ENCODE measurements at regions not wholly inside any gene's neighbourhood (a gene's known extent, or its start where the extent isn't known, plus 50 kb on each side); places are given as distances from the start of the nearest gene placed in this dataset.

DNA sequence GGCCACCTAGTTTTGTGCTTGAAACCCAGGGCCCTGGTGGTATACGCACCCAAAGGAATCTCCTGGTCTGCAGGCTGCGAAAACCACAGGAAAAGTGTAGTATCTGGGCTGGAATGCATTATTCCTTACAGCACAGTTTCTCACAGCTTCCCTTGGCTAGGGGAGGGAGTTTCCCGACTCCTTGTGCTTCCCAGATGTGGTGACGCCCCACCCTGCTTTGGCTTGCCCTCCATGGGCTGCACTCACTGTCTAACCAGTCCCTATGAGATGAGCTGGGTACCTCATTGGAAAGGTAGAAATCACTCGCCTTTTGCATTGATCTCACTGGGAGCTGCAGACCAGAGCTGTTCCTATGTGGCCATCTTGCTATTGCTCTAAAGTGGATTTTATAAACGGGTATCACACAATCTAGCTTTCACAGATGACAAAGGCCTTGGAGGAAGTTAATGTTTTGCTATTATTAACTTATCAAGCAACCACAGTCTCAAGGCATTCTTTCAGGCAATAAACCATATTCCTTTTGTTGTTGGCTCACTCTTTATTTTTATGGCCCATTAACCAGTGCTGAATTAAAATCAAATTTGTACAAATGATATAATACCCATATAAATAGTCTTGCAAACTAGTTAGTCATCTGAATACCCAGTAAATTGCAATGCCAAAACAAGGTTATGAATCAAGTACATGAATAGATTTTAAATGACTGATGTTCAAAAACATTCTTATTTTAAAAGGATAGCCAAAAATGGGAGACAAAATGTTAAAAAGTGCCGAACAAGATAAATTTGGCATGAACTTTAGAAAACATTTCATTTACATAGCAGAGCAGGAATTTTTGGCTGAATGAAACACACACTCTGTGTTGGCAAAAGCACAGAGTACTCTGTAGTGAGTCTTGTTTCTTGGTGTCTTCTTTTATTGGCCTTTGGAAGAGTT is 475.4 kb upstream of the ARGLU1 start:
- no peaks in the 10 kb centered on the region for H3K9me1 ChIP-seq (replicated peaks; ENCODE audit: control insufficient read depth, extremely low read depth, insufficient read depth, low read length)
- no peaks in the 10 kb centered on the region for H3K27me3 ChIP-seq (ENCODE audit: control insufficient read depth in 2 of 2, insufficient read depth in 2 of 2, low read length in 2 of 2)
- H4K20me1 ChIP-seq (replicated peaks; ENCODE audit: control insufficient read depth, extremely low read depth, insufficient read depth, low read length), result no peaks in the 10 kb centered on the region
- no peak overlapping the region for H3K9ac ChIP-seq (replicated peaks; ENCODE audit: extremely low read depth, insufficient read depth, low read length)
- H3K4me3 ChIP-seq (replicated peaks in 1 of 3; ENCODE audit: insufficient read depth in 1 of 3, low read depth in 1 of 3, low read length in 3 of 3), result no peak overlapping the region
- H2AFZ ChIP-seq (ENCODE audit: low read depth, low read length), result no peak overlapping the region
- ChIA-PET POLR2A (no interaction called here), CTCF (no interaction called here)
- TF ChIP-seq, protein P1, sequence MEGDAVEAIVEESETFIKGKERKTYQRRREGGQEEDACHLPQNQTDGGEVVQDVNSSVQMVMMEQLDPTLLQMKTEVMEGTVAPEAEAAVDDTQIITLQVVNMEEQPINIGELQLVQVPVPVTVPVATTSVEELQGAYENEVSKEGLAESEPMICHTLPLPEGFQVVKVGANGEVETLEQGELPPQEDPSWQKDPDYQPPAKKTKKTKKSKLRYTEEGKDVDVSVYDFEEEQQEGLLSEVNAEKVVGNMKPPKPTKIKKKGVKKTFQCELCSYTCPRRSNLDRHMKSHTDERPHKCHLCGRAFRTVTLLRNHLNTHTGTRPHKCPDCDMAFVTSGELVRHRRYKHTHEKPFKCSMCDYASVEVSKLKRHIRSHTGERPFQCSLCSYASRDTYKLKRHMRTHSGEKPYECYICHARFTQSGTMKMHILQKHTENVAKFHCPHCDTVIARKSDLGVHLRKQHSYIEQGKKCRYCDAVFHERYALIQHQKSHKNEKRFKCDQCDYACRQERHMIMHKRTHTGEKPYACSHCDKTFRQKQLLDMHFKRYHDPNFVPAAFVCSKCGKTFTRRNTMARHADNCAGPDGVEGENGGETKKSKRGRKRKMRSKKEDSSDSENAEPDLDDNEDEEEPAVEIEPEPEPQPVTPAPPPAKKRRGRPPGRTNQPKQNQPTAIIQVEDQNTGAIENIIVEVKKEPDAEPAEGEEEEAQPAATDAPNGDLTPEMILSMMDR (IDR thresholded peaks at IDR 0.05; ENCODE audit: extremely low read depth in 1 of 2, insufficient read depth in 1 of 2, low read depth in 1 of 2, low read length in 2 of 2), result no peak
- TF ChIP-seq JUN (IDR thresholded peaks at IDR 0.05; ENCODE audit: borderline replicate concordance, insufficient read depth, insufficient read length, low read depth) (no peak), MYC (IDR thresholded peaks at IDR 0.05; ENCODE audit: low read depth, low read length) (no peak)
- dilution Hi-C loops (cut with MboI; ENCODE audit: extremely low pct_ligation_motif_present, low sequenced_read_pairs) (no loop called here), intact Hi-C loops (cut with micrococcal nuclease) (no loop called here)
- H3K36me3 ChIP-seq (ENCODE audit: control insufficient read depth in 2 of 2, extremely low read depth in 1 of 2, insufficient read depth in 2 of 2, low read length in 2 of 2), result no peaks in the 10 kb centered on the region
- BruUV-seq (replicated peaks), result no TSS peak
- FAIRE-seq, result no peak
- no peak for DNase-seq (ENCODE audit: low read depth, low spot score)
- H3K4me1 ChIP-seq (ENCODE audit: control insufficient read depth, extremely low read depth, insufficient read depth, low read length), result no peaks in the 10 kb centered on the region
- no peaks in the 10 kb centered on the region for H3K79me2 ChIP-seq (ENCODE audit: control insufficient read depth, insufficient read depth, low read length)
- H3K4me2 ChIP-seq (ENCODE audit: insufficient read depth, low read length), result no peak overlapping the region
- H3K9me3 ChIP-seq (replicated peaks; ENCODE audit: control insufficient read depth, insufficient read depth, low read length), result no peaks in the 10 kb centered on the region
- H3K27ac ChIP-seq (ENCODE audit: insufficient read depth, low read depth, low read length), result no peak overlapping the region

DNA sequence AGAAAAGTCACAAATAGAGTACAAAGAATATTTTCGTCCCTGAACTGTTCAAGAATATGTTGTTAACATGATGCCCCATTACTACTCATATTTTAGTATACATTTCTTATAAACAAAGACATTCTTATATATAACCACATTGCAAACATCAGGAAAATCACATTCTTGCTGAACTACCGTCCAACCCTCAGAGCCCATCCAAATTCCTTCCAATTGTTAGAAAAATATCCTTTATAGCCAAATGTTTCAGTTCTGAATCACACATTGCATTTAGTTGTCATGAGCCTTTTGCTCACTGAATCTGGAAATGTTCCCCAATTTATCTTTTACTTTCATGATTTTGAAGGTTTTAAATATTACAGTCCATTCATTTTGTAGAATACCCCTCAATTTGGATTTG is 467.8 kb upstream of the ARGLU1 start:
- Histone ChIP-seq H3K4me3 (replicated peaks in 1 of 3; ENCODE audit: insufficient read depth in 1 of 3, low read depth in 1 of 3, low read length in 3 of 3) (no peak overlapping the region), H3K9ac (replicated peaks; ENCODE audit: extremely low read depth, insufficient read depth, low read length) (no peak overlapping the region), H3K9me1 (replicated peaks; ENCODE audit: control insufficient read depth, extremely low read depth, insufficient read depth, low read length) (no peaks in the 10 kb centered on the region), H3K36me3 (ENCODE audit: control insufficient read depth in 2 of 2, extremely low read depth in 1 of 2, insufficient read depth in 2 of 2, low read length in 2 of 2) (no peaks in the 10 kb centered on the region), H3K4me1 (ENCODE audit: control insufficient read depth, extremely low read depth, insufficient read depth, low read length) (no peaks in the 10 kb centered on the region), H4K20me1 (replicated peaks; ENCODE audit: control insufficient read depth, extremely low read depth, insufficient read depth, low read length) (no peaks in the 10 kb centered on the region), H3K27ac (ENCODE audit: insufficient read depth, low read depth, low read length) (no peak overlapping the region), H2AFZ (ENCODE audit: low read depth, low read length) (no peak overlapping the region), H3K79me2 (ENCODE audit: control insufficient read depth, insufficient read depth, low read length) (no peaks in the 10 kb centered on the region), H3K9me3 (replicated peaks; ENCODE audit: control insufficient read depth, insufficient read depth, low read length) (no peaks in the 10 kb centered on the region), H3K27me3 (ENCODE audit: control insufficient read depth in 2 of 2, insufficient read depth in 2 of 2, low read length in 2 of 2) (no peaks in the 10 kb centered on the region), H3K4me2 (ENCODE audit: insufficient read depth, low read length) (no peak overlapping the region)
- TF ChIP-seq EZH2 (IDR thresholded peaks at IDR 0.05; ENCODE audit: borderline replicate concordance, low read depth, low read length, severe bottlenecking) (no peak), GATA2 (IDR thresholded peaks at IDR 0.05; ENCODE audit: insufficient read depth, insufficient read length, low read depth, low read length) (no peak), POLR2AphosphoS5 (IDR thresholded peaks at IDR 0.05; ENCODE audit: insufficient read depth, low read depth, low read length) (no peak), JUN (IDR thresholded peaks at IDR 0.05; ENCODE audit: borderline replicate concordance, insufficient read depth, insufficient read length, low read depth) (no peak), MYC (IDR thresholded peaks at IDR 0.05; ENCODE audit: low read depth, low read length) (no peak), POLR2A (IDR thresholded peaks at IDR 0.05; ENCODE audit: low read depth, low read length) (no peak)
- TF ChIP-seq, protein P2, sequence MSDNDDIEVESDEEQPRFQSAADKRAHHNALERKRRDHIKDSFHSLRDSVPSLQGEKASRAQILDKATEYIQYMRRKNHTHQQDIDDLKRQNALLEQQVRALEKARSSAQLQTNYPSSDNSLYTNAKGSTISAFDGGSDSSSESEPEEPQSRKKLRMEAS (IDR thresholded peaks at IDR 0.05; ENCODE audit: insufficient read depth, insufficient read length), result no peak
- DNase-seq (ENCODE audit: low read depth, low spot score) (no peak), FAIRE-seq (no peak)
- intact Hi-C loops (cut with micrococcal nuclease), result no loop called here
- BruUV-seq (replicated peaks), result no TSS peak
- ChIA-PET CTCF (interaction anchor here (1.1 kb wide), 1 partner anchor 14 kb away, joined by 4 read pairs; no protein-coding TSS in a partner anchor), POLR2A (no interaction called here)
- dilution Hi-C loops (cut with MboI; ENCODE audit: extremely low pct_ligation_motif_present, low sequenced_read_pairs), result no loop called here
